Neural progenitor cell (in vitro differentiated cells): ENCODE measurements at regions not wholly inside any gene's neighbourhood (a gene's known extent, or its start where the extent isn't known, plus 50 kb on each side); places are given as distances from the start of the nearest gene placed in this dataset.

Source experiments
- DNase-seq: peaks from one replicate; pipeline ENCODE4 v3.0.0-alpha.2; 2016; ENCODE audit warnings: low spot score
- H2AFZ ChIP-seq: fragments of 200-600 bp; sonication (generic); replicated peaks from 2 replicates; pipeline ENCODE4 v1.6.1; 2016; ENCODE audit warnings: antibody characterized with exemption
- H3F3A ChIP-seq: fragments of 200-600 bp; sonication (generic); 2 replicates; pipeline ENCODE4 v1.6.1; 2016; ENCODE audit warnings: antibody characterized with exemption, low read depth
- H3K27ac ChIP-seq: fragments of 200-600 bp; sonication (generic); 2 replicates; pipeline ENCODE4 v1.5.1; 2016; ENCODE audit warnings: mild to moderate bottlenecking
- H3K27me3 ChIP-seq: fragments of 200-600 bp; sonication (generic); 2 replicates; pipeline ENCODE4 v1.6.1; 2016; ENCODE audit warnings: mild to moderate bottlenecking, moderate library complexity
- H3K36me3 ChIP-seq: fragments of 200-600 bp; sonication (generic); 2 replicates; pipeline ENCODE4 v1.5.1; 2016
- H3K4me1 ChIP-seq: fragments of 200-600 bp; sonication (generic); 2 replicates; pipeline ENCODE4 v1.6.1; 2016; ENCODE audit warnings: mixed run types
- H3K4me2 ChIP-seq: fragments of 200-600 bp; sonication (generic); 2 replicates; pipeline ENCODE4 v1.6.1; 2016
- H3K4me3 ChIP-seq: fragments of 200-600 bp; sonication (generic); 2 replicates; pipeline ENCODE4 v1.5.1; 2016
- H3K79me2 ChIP-seq: fragments of 200-600 bp; sonication (generic); 2 replicates; pipeline ENCODE4 v1.6.1; 2016; ENCODE audit warnings: low read depth
- H3K9ac ChIP-seq: fragments of 200-600 bp; sonication (generic); 2 replicates; pipeline ENCODE4 v1.6.1; 2016
- H3K9me3 ChIP-seq: fragments of 200-600 bp; sonication (generic); 2 replicates; pipeline ENCODE4 v1.5.1; 2016; ENCODE audit warnings: low read depth
- H4K20me1 ChIP-seq: fragments of 200-600 bp; sonication (generic); 2 replicates; pipeline ENCODE4 v1.6.1; 2016; ENCODE audit warnings: low read depth
- H3K27ac Mint-ChIP-seq: 3 replicates; pipeline ENCODE4 v1.8.0; 2021; ENCODE audit warnings: mixed read lengths
- H3K27me3 Mint-ChIP-seq: 2 replicates; pipeline ENCODE4 v1.8.0; 2022; ENCODE audit warnings: low read depth, mild to moderate bottlenecking, inconsistent platforms, moderate library complexity, mixed read lengths; ENCODE audit not compliant: insufficient read depth
- H3K36me3 Mint-ChIP-seq: 3 replicates; pipeline ENCODE4 v1.8.0; 2021; ENCODE audit warnings: mixed read lengths
- H3K4me1 Mint-ChIP-seq: 3 replicates; pipeline ENCODE4 v1.8.0; 2021; ENCODE audit warnings: mixed read lengths
- H3K4me3 Mint-ChIP-seq: 3 replicates; pipeline ENCODE4 v1.8.0; 2021; ENCODE audit warnings: mild to moderate bottlenecking, moderate library complexity, mixed read lengths
- H3K9me3 Mint-ChIP-seq: 3 replicates; pipeline ENCODE4 v1.8.0; 2020; ENCODE audit warnings: mixed read lengths
- EZH2 ChIP-seq: fragments of 200-600 bp; sonication (generic); IDR thresholded peaks from 2 replicates; pipeline ENCODE4 v1.6.1; 2017; ENCODE audit warnings: antibody characterized with exemption, mild to moderate bottlenecking, moderate library complexity
- EZH2phosphoT487 ChIP-seq: fragments of 200-600 bp; sonication (generic); IDR thresholded peaks from 2 replicates; pipeline ENCODE4 v1.6.1; 2017; ENCODE audit warnings: antibody characterized with exemption
- TF ChIP-seq, protein P1 (sequence below): fragments of 200-600 bp; sonication (generic); IDR thresholded peaks from 2 replicates; pipeline ENCODE4 v1.5.1; 2017; ENCODE audit warnings: antibody characterized with exemption, mild to moderate bottlenecking

DNA sequence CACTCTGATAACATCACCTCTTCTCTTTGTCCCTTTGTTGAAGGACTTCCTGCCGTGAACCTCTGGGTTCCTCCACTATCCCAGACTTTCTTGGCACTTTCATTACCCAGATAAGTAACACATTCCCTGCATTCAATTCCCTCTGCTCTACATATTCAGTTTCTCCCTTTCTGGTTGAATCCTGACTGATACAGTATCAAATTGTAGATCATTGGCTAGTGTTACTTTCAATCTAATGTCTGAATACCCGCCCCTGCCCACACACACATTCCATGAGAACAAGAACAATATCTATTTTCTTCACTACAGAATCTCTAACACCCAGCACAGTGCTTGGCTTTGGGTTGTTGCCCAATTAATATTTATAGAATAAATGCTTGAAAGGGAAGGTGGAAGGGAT, 163.5 kb downstream of the ABHD5 start:
- Histone ChIP-seq H4K20me1 (no peaks in the 10 kb centered on the region), H3K36me3 (no peaks in the 10 kb centered on the region), H3K9me3 (no peaks in the 10 kb centered on the region), H3K27ac (no peak overlapping the region), H3K9ac (no peak overlapping the region), H3K4me3 (no peak overlapping the region), H3K4me1 (peaks cover 8% of the 10 kb centered on the region), H3K4me2 (no peak overlapping the region), H3F3A (no peaks in the 10 kb centered on the region), H3K27me3 (peaks cover 5% of the 10 kb centered on the region), H2AFZ (peak overlapping the region; percentile 9), H3K79me2 (no peaks in the 10 kb centered on the region)
- TF ChIP-seq, protein P1, sequence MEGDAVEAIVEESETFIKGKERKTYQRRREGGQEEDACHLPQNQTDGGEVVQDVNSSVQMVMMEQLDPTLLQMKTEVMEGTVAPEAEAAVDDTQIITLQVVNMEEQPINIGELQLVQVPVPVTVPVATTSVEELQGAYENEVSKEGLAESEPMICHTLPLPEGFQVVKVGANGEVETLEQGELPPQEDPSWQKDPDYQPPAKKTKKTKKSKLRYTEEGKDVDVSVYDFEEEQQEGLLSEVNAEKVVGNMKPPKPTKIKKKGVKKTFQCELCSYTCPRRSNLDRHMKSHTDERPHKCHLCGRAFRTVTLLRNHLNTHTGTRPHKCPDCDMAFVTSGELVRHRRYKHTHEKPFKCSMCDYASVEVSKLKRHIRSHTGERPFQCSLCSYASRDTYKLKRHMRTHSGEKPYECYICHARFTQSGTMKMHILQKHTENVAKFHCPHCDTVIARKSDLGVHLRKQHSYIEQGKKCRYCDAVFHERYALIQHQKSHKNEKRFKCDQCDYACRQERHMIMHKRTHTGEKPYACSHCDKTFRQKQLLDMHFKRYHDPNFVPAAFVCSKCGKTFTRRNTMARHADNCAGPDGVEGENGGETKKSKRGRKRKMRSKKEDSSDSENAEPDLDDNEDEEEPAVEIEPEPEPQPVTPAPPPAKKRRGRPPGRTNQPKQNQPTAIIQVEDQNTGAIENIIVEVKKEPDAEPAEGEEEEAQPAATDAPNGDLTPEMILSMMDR: no peak
- TF ChIP-seq EZH2phosphoT487 (no peak), EZH2 (no peak)
- H3K9me3 Mint-ChIP-seq: no peaks in the 10 kb centered on the region
- H3K27me3 Mint-ChIP-seq: peaks cover 6% of the 10 kb centered on the region
- H3K4me1 Mint-ChIP-seq: peaks cover 18% of the 10 kb centered on the region
- H3K4me3 Mint-ChIP-seq: no peak overlapping the region
- DNase-seq: no peak
- H3K27ac Mint-ChIP-seq: no peak overlapping the region
- no peaks in the 10 kb centered on the region for H3K36me3 Mint-ChIP-seq

DNA sequence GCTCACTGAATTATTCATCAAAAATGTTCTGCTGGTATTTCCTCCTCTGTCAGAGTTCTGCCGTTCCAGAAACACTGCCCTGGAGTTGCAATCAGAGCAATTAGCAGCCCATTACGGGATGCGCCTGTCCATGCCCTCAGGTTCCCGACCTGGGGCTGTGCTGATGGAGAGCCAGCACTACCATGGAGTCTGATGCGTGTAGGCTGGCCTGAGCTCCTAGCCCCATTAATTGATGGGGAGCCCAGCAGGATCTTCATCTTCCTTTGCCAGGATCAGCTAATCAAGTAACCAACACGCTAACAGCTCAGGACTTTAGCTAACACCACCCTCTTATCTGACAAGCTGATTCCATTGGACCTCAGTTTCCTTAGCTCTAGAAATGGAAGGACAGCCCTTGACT, 164.2 kb downstream of the ABHD5 start:
- Histone ChIP-seq H4K20me1 (no peaks in the 10 kb centered on the region), H3K9me3 (no peaks in the 10 kb centered on the region), H2AFZ (no peak overlapping the region), H3K27me3 (peaks cover 5% of the 10 kb centered on the region), H3K79me2 (no peaks in the 10 kb centered on the region), H3K9ac (no peak overlapping the region), H3K4me3 (no peak overlapping the region), H3K36me3 (no peaks in the 10 kb centered on the region), H3F3A (no peaks in the 10 kb centered on the region), H3K4me2 (no peak overlapping the region), H3K4me1 (peaks cover 8% of the 10 kb centered on the region), H3K27ac (no peak overlapping the region)
- Mint-ChIP-seq H3K27me3 (peaks cover 6% of the 10 kb centered on the region), H3K36me3 (no peaks in the 10 kb centered on the region), H3K4me3 (no peak overlapping the region), H3K4me1 (peaks cover 18% of the 10 kb centered on the region), H3K9me3 (no peaks in the 10 kb centered on the region), H3K27ac (no peak overlapping the region)
- no peak for TF ChIP-seq EZH2
- no peak for TF ChIP-seq EZH2phosphoT487
- TF ChIP-seq, protein P1: no peak
- DNase-seq: no peak

DNA sequence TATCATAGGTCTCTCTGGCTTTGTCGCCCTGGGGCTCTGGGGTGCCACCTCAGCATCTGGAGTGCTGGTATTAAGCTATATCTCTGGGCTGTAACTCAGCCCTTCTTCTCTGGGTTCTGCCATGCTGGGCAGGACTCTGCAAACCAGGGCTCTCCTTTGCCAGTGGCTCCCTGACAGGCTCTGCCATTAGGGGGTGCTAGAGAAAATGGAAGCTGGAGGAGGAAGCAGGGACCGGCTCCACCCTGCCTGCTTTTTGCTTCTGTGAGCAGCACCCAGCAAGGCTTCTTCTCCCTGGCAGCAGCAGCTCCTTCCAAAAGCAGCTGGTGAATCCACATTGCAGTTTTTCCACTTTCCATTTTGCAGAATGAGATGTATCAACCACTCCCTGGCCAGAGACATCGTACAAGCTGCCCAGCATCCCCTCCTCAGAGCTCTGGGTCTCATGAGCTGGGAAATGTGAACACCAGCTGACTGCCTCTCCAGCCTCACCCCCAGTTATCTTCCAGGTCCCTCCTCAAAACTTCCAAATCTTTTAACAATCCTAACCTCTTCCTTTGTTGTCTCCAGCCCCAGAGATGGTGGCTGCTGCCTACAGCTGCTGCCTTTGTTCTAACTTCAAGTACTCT, 165.0 kb downstream of the ABHD5 start:
- H3F3A ChIP-seq: no peaks in the 10 kb centered on the region
- no peak overlapping the region for H3K4me2 ChIP-seq
- Mint-ChIP-seq H3K4me1 (peaks cover 18% of the 10 kb centered on the region), H3K4me3 (no peak overlapping the region), H3K27ac (no peak overlapping the region), H3K36me3 (no peaks in the 10 kb centered on the region), H3K27me3 (peaks cover 6% of the 10 kb centered on the region), H3K9me3 (no peaks in the 10 kb centered on the region)
- H3K9ac ChIP-seq: no peak overlapping the region
- H3K27ac ChIP-seq: no peak overlapping the region
- peak; percentile 77 for DNase-seq
- peaks cover 5% of the 10 kb centered on the region for H3K27me3 ChIP-seq
- no peaks in the 10 kb centered on the region for H3K9me3 ChIP-seq
- TF ChIP-seq, protein P1: peak; percentile 72
- no peak for TF ChIP-seq EZH2
- H2AFZ ChIP-seq: peak overlapping the region; percentile 60
- no peak overlapping the region for H3K4me3 ChIP-seq
- no peaks in the 10 kb centered on the region for H3K79me2 ChIP-seq
- H4K20me1 ChIP-seq: no peaks in the 10 kb centered on the region
- H3K4me1 ChIP-seq: peaks cover 8% of the 10 kb centered on the region
- H3K36me3 ChIP-seq: no peaks in the 10 kb centered on the region
